NCI-H82 (cell line): ENCODE measurements at regions not wholly inside any gene's neighbourhood (a gene's known extent, or its start where the extent isn't known, plus 50 kb on each side); places are given as distances from the start of the nearest gene placed in this dataset.
A peak's percentile ranks its signal among the peaks of the same experiment; 100 is the strongest.

Experiments used
- DNase-seq: peaks from one replicate; lab custom pipeline; 2025; lab: John Stamatoyannopoulos, UW

DNA sequence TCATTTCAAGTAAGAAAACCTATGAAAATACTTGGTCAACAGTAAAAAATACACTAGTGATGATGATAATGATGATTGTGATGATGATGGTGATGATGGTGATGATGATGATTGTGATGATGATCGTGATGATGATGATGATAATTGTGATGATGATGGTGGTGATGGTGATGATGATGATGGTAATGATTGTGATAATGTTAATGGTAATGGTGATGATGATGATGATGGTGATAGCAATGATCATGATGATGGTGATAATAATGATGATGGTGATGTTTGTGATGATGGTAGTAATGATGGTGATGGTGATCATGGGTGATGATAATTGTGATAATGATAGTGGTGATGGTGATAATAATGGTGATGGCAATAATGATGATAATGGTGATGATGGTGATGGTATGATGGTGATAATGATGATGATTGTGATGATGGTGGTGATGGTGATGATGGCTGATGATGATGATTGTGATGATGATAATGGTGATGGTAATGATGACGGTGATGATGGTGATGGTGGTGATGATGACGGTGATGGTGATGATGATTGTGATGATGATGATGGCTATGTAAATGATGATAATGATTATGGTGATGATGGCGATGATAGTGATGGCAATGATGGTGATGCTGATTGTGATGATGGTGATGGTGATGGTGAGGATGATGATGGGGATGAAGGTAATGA lies 62.1 kb downstream of the VCX3A start:
- DNase-seq: no peak

- DNase-seq: no peak
These were observed 66.2 kb downstream of the VCX3A start for GRCh38 chrX:6468706-6469105.

DNA sequence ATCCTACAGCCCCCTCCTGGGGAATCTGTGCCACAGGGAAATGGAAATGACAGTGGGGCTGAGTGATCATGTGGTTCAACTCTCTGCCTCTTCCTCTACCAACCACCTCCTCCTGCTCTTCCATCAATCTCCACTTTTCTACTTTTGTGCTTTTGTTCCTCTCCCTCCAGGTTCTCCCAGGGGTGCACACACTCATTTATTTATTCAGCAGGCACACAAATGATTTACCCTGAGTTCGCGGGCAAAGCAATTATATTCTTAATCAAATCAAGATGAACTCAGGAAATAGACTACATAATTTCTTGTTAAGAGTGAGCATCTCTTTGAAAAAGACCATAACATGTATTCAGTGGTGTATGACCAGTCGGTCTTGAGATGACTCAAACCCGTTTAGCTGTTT lies 69.2 kb downstream of the VCX3A start:
- DNase-seq: no peak

DNA sequence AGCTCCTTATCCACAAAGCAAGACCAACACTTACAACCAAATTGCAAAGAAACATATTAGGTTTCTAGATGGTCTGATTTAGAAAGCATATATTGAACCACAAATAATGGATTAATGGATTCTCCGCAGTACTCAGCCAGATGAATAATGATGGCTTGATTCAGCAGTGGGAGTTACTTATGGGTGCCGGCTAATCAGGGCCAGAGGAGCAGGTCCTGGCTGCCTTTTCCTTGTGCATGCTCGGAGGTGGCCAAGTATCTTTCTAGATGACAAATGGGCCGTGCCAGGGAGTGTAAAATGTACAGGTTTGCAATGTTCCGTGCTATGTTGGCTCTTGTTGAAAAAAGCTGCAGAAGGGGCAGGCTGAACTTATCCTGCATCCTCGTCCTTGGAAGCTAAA lies 70.2 kb downstream of the VCX3A start:
- no peak for DNase-seq

DNA sequence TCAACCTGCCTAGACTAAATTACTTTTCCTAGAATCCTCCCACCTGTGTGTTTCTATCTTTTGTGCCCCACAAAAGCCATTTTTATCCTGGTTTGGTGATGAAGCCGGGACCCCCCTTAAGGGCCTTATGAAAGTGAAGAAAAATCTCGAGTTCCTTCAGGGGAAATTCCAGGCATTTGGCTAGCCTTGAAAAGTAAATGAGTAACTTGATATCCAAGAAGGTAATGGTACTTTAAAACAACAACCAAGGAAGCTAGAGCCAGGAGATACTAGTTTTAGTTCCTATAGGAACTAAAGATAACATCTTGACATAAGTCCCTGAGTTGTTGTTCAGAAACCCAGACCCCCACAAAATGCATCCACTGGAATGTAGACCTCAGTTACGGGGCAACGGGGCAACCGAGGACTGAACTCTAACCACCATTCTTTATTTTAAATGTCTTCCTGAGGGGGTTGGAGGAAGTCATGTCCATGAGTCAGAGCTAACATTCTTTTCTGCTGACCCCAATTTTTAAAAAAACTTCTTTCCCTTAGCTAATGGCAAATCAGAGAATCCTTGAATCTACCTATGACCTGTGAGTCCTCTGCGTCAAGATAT lies 73.9 kb downstream of the VCX3A start:
- DNase-seq: no peak

DNA sequence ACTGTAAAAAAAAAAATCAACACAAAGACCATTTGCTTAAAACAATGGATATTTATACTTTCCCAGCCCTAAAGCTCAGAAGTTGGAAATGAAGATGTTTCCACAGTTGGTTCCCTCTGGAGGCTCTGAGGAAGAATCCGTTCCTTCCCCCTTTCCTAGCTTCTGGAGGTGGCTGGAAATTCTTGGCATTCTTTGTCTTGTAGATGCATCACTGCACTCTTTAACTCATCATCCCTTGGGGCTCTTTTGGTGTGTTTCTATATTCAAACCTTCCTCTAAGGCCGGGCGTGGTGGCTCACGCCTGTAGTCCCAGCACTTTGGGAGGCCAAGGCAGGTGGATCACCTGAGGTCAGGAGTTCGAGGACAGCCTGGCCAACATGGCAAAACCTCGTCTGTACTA lies 78.7 kb downstream of the VCX3A start:
- DNase-seq: no peak

- DNase-seq: no peak
These were observed 85.0 kb downstream of the VCX3A start for GRCh38 chrX:6449946-6450345.

DNA sequence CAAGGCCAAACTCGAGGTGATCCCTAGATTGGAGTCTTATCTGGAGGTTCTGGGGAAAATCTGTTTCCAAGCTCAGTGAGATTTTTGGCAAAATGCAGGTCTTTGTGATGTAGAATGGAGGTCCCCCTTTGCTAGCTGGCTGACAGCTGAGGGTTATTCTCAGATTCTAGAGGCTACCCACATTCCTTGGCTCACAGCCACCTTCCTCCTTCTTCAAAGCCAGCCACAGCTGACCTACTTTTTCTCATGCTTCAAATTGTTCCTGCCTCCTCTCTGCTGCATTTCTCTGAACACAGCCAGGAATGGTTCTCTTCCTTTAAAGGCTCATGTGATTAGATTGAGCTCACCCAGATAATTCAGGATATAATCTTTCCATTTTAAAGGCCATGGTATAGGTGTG lies 86.9 kb downstream of the VCX3A start:
- DNase-seq: no peak

DNA sequence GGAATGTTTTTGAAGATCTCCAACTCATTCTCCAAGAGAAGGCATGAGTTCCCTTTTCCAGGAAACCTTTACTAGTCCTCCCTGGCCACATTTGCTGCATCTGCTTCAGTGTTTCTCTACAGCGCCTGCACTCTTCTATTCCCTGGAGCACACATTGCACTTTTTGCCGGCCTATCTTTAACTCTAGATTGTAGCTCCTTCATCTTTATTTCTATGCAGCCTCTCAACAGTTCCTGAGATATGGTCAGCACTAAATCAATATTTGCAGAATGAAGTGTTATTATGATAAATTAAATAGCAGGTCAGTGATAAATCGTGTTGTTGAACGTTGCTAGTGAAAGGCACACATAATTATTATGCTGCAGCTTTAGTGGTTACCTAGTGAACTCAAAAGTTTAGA lies 88.3 kb downstream of the VCX3A start:
- no peak for DNase-seq

DNA sequence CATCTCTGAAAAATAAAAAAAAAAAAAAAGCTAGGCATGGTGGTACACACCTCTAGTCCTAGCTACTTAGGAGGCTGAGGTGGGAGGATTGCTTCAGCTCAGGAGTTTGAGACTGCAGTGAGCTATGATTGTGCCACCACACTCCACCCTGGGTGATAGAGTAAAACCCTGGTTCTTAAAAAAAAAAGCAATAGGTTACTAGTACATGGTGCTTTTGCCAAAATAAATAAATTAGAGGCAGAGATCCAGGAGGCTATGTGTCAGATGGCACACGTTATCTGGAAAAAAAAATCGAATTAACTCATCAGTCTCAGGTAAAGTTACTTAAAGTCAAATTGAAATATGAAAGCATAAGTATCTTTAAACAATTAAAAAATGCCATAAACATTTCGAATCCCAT lies 94.3 kb downstream of the VCX3A start:
- DNase-seq: no peak

GRCh38 chrX:6432226-6432625 lies 102.7 kb downstream of the VCX3A start:
- no peak for DNase-seq

DNA sequence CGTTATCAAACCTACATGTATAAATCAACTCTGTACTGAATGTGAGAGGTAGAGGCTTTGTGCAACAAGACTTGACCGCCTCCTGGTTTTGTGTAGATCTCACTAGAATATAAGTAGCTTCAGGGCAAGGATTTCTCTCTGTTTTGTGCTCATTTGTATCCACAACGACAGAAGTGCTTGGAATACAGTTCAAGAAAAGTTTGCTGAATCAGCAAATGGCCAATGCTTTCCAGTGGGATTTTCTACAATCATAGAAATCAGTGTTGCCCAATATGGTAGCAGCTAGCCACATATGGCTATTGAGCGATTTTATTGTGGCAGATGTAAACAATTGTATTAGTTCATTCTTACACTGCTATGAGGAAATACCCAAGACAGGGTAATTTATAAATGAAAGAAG lies 127.4 kb downstream of the VCX3A start:
- no peak for DNase-seq

- DNase-seq: no peak
These were observed 148.1 kb downstream of the VCX3A start for GRCh38 chrX:6386837-6387236.

DNA sequence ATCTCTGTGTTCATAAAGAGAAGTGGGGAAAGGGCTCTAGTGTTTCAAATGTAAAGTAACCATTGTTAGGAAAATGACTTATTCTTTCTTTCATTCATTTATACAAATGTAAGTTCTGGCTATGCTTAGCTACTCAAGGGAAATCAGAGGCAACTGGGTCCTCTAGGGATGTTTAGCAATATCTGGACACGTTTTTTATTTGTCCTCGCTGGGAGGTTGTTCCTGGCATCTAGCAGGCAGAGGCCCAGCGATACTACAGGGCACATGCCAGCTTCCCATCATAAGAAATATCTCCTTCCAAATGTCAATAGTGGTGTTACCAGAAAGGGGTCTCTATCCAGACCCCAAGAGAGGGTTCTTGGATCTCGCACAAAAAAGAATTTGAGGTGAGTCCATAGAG lies 150.0 kb downstream of the VCX3A start:
- DNase-seq: no peak

DNA sequence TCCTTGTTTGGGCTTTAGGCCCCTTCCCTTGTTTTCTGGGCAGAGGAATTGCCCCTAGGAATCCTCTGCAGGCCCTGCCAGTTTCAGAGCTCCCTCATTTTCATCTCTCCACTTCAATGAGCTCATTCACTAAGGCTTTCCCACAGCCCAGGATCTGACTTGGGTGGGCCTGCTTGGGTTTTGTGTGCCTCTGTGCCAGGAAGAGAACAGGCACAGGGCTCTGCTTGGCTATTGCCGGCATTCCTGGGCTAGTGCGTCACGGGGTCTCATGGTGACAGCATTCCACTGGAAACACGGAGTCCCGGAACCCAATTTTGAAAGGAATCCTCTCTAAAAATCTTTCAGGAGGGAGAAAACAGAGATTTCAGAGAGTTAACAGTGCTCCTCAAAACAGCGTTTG lies 150.5 kb downstream of the VCX3A start:
- DNase-seq: no peak

- no peak for DNase-seq
These were observed 151.0 kb downstream of the VCX3A start for GRCh38 chrX:6383917-6384316.

- DNase-seq: no peak
These were observed 151.4 kb downstream of the VCX3A start for GRCh38 chrX:6383488-6383887.

DNA sequence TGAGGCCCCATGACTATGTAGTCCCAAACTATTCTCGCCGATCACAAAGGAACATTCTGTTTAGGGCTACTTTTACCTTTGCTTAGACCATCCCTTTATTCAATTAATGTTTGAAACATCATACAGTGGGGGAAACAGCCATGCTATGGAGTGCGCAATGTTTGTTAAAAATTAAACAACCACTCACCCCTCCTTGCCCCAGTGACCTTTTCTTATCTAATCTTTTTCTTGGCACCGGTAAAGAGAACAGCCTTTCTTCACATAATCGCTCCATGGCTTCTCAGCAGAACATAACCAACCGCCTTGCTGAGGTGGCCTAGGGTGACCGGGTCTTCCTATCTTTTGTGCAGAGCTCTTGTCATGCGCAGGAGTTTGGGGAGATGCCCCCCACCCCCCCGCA lies 152.6 kb downstream of the VCX3A start:
- no peak for DNase-seq

DNA sequence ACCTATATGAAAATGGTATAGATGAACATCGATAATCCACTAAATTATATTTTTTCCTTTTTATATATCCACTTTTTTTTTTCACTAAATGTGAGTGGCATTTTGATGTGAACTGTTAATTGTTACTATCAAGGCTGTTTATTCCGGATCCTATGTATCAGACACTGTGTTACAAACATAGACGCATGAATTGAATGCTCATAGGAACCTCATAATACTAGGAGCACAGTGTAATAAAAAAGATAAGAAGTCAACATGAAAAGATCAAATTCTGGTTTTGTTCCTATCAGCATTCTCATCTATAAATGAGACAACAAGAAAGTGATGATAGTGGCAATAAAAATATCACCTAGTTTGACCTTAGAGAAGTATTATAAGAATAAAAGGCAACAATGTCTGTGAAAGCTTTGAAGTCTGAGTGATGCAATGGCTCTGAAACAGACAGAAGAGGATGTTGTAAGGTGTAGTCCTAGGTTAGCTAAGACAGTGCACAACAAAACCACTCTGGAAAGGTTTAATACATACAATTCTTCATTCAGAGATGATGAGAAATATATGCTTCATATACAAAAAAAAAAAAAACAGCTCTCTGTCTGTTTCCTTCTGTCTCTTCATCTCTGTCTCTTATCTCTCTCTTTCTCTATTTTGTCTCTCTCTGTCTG lies 148.6 kb upstream of the NLGN4X start:
- no peak for DNase-seq

DNA sequence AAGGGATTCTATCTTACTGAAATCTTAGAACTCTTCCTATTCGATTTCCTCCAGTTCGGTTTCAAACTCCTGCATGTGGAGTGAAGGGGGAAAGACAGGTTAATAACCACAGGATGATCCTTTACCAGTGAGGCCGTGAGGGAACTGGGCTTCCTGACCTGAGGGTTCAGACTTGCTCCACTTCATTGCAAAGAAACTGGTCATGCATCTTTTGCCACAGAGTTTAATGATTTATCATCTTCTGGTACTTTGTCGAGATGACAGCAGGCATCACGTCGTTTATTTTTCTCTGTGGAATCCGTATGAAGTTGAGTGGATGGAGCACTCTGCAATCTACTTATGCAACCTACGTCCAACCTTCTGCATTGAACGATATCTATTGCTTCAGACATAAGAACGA lies 145.9 kb upstream of the NLGN4X start:
- no peak for DNase-seq

- DNase-seq: no peak
These were observed 144.3 kb upstream of the NLGN4X start for GRCh38 chrX:6372981-6373380.

DNA sequence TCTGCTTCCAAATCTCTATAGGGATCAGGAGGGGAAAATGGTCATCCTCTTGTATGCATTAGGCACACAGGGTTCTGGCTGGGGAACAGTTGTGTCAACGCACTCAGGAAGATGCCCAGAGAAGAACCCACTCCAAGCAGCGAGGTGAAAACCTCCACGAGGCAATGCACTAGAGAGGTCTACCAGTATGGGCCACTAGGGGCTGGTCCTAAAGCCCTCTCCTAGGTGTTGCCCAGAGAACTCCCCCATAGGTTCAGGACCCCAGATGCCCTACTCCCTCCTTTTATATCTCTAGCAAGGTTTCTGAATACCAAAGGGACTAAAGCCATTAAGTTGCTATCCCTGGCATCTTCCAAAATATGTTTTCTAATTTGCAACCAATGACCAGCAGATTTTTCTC lies 142.7 kb upstream of the NLGN4X start:
- peak; percentile 2 for DNase-seq

- DNase-seq: peak; percentile 3
These were observed 134.5 kb upstream of the NLGN4X start for GRCh38 chrX:6363188-6363587.

DNA sequence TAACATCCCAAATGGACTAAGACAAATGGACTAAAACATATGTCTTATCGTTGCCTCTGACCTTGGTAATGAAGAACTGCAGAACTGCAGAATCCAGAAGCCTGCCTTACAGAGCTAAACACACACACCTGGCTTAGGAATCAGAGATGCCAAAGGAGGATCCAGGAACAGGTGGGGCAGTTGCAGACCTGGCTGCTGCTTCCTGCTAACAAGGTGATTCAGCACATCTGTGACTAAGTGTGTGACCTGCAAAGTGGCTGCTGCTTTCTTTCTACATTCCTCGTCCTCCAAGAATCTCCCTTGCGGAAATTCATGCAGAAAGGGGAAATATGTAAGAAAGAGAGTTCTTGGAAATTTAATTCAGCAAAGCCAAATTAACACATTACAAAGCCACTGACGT lies 96.8 kb upstream of the NLGN4X start:
- DNase-seq: no peak
